ENCODE measurements at regions not wholly inside any gene's neighbourhood (a gene's known extent, or its start where the extent isn't known, plus 50 kb on each side); places are given as distances from the start of the nearest gene placed in this dataset.

GRCh38 chr22:48407256-48407955 is 1420.3 kb downstream of the BRD1 start:
- no peaks in the 10 kb centered on the region for H3K4me1 ChIP-seq (ENCODE audit: control insufficient read depth in 1 of 2, extremely low read depth in 1 of 2, insufficient read depth in 2 of 2, low read length in 2 of 2)
- H3K9me3 Mint-ChIP-seq = peaks cover 3 to 13% (median 11%) of the 10 kb centered on the region in 3 donors
- H3K27me3 ChIP-seq (replicated peaks in 1 of 2; ENCODE audit: control insufficient read depth in 2 of 2, extremely low read depth in 1 of 2, insufficient read depth in 2 of 2, low read length in 1 of 2) = no peaks in the 10 kb centered on the region
- no peak overlapping the region for H3K27ac ChIP-seq (ENCODE audit: low read length)
- no peaks in the 10 kb centered on the region for H3K4me1 Mint-ChIP-seq
- no peaks in the 10 kb centered on the region for H3K9me3 ChIP-seq
- no peak overlapping the region for H3K4me3 Mint-ChIP-seq
- no peaks in the 10 kb centered on the region for H3K36me3 Mint-ChIP-seq
- ATAC-seq (replicated peaks in 1 of 4) = no peak
- H3K27me3 Mint-ChIP-seq = peaks cover 0 to under 1% of the 10 kb centered on the region in 2 donors
- H3K27ac Mint-ChIP-seq = no peak overlapping the region
- WGBS (ENCODE audit: insufficient coverage) = 87% methylated on average over 3 of the region's 8 CpGs
- no peaks in the 10 kb centered on the region for H3K36me3 ChIP-seq (ENCODE audit: control insufficient read depth in 2 of 2, extremely low read depth in 1 of 2, insufficient read depth in 1 of 2, low read length in 1 of 2)
- DNase-seq = no peak
- ChIA-PET CTCF (no interaction called here), POLR2A (no interaction called here)
- no peak overlapping the region for H3K4me3 ChIP-seq (ENCODE audit: control insufficient read depth in 1 of 2, extremely low read depth in 1 of 2, low read length in 1 of 2)

GRCh38 chr22:48406161-48406560 is 1421.5 kb downstream of the BRD1 start:
- no peaks in the 10 kb centered on the region for H3K36me3 Mint-ChIP-seq
- Histone ChIP-seq H3K27ac (ENCODE audit: low read length) (no peak overlapping the region), H3K4me3 (ENCODE audit: control insufficient read depth in 1 of 2, extremely low read depth in 1 of 2, low read length in 1 of 2) (no peak overlapping the region), H3K27me3 (replicated peaks in 1 of 2; ENCODE audit: control insufficient read depth in 2 of 2, extremely low read depth in 1 of 2, insufficient read depth in 2 of 2, low read length in 1 of 2) (no peaks in the 10 kb centered on the region), H3K4me1 (ENCODE audit: control insufficient read depth in 1 of 2, extremely low read depth in 1 of 2, insufficient read depth in 2 of 2, low read length in 2 of 2) (no peaks in the 10 kb centered on the region), H3K9me3 (no peaks in the 10 kb centered on the region), H3K36me3 (ENCODE audit: control insufficient read depth in 2 of 2, extremely low read depth in 1 of 2, insufficient read depth in 1 of 2, low read length in 1 of 2) (no peaks in the 10 kb centered on the region)
- H3K27ac Mint-ChIP-seq = no peak overlapping the region
- no peaks in the 10 kb centered on the region for H3K27me3 Mint-ChIP-seq
- ATAC-seq (replicated peaks in 1 of 4) (no peak), DNase-seq (no peak)
- H3K4me1 Mint-ChIP-seq = no peaks in the 10 kb centered on the region
- ChIA-PET POLR2A (no interaction called here), CTCF (no interaction called here)
- H3K4me3 Mint-ChIP-seq = no peak overlapping the region
- no CpG with 5 or more reads among the region's 4 CpGs for WGBS (ENCODE audit: insufficient coverage)
- peaks cover 3 to 13% (median 11%) of the 10 kb centered on the region in 3 donors for H3K9me3 Mint-ChIP-seq

- no peak for DNase-seq
- ChIA-PET POLR2A (no interaction called here), CTCF (no interaction called here)
- Histone ChIP-seq H3K4me1 (ENCODE audit: control insufficient read depth in 1 of 2, extremely low read depth in 1 of 2, insufficient read depth in 2 of 2, low read length in 2 of 2) (no peaks in the 10 kb centered on the region), H3K36me3 (ENCODE audit: control insufficient read depth in 2 of 2, extremely low read depth in 1 of 2, insufficient read depth in 1 of 2, low read length in 1 of 2) (no peaks in the 10 kb centered on the region), H3K27me3 (replicated peaks in 1 of 2; ENCODE audit: control insufficient read depth in 2 of 2, extremely low read depth in 1 of 2, insufficient read depth in 2 of 2, low read length in 1 of 2) (no peaks in the 10 kb centered on the region), H3K9me3 (no peaks in the 10 kb centered on the region), H3K4me3 (ENCODE audit: control insufficient read depth in 1 of 2, extremely low read depth in 1 of 2, low read length in 1 of 2) (no peak overlapping the region), H3K27ac (ENCODE audit: low read length) (no peak overlapping the region)
- no peak for ATAC-seq (replicated peaks in 1 of 4)
- H3K4me1 Mint-ChIP-seq = no peaks in the 10 kb centered on the region
- H3K36me3 Mint-ChIP-seq = no peaks in the 10 kb centered on the region
- H3K4me3 Mint-ChIP-seq = no peak overlapping the region
- H3K27me3 Mint-ChIP-seq = no peaks in the 10 kb centered on the region
- peaks cover 3 to 13% (median 11%) of the 10 kb centered on the region in 3 donors for H3K9me3 Mint-ChIP-seq
- H3K27ac Mint-ChIP-seq = no peak overlapping the region
- 64% methylated on average over 5 of the region's 6 CpGs for WGBS (ENCODE audit: insufficient coverage)
Observed at GRCh38 chr22:48405741-48406140, 1421.9 kb downstream of the BRD1 start.

GRCh38 chr22:48404801-48405447 is 1422.7 kb downstream of the BRD1 start:
- Mint-ChIP-seq H3K27me3 (peaks cover 0 to under 1% of the 10 kb centered on the region in 2 donors), H3K27ac (no peak overlapping the region), H3K36me3 (no peaks in the 10 kb centered on the region), H3K9me3 (peaks cover 3 to 13% (median 11%) of the 10 kb centered on the region in 3 donors), H3K4me3 (no peak overlapping the region), H3K4me1 (no peaks in the 10 kb centered on the region)
- Histone ChIP-seq H3K36me3 (ENCODE audit: control insufficient read depth in 2 of 2, extremely low read depth in 1 of 2, insufficient read depth in 1 of 2, low read length in 1 of 2) (no peaks in the 10 kb centered on the region), H3K27me3 (replicated peaks in 1 of 2; ENCODE audit: control insufficient read depth in 2 of 2, extremely low read depth in 1 of 2, insufficient read depth in 2 of 2, low read length in 1 of 2) (no peaks in the 10 kb centered on the region), H3K4me3 (ENCODE audit: control insufficient read depth in 1 of 2, extremely low read depth in 1 of 2, low read length in 1 of 2) (no peak overlapping the region), H3K4me1 (ENCODE audit: control insufficient read depth in 1 of 2, extremely low read depth in 1 of 2, insufficient read depth in 2 of 2, low read length in 2 of 2) (no peaks in the 10 kb centered on the region), H3K27ac (ENCODE audit: low read length) (no peak overlapping the region), H3K9me3 (no peaks in the 10 kb centered on the region)
- DNase-seq = no peak
- no peak for ATAC-seq (replicated peaks in 1 of 4)
- ChIA-PET POLR2A (no interaction called here), CTCF (no interaction called here)
- WGBS (ENCODE audit: insufficient coverage) = 73% methylated on average over 12 of the region's 16 CpGs

- Mint-ChIP-seq H3K27ac (no peak overlapping the region), H3K9me3 (peaks cover 3 to 11% (median 10%) of the 10 kb centered on the region in 3 donors), H3K4me1 (no peaks in the 10 kb centered on the region), H3K27me3 (peaks cover 1 to 5% of the 10 kb centered on the region in 2 donors), H3K4me3 (no peak overlapping the region), H3K36me3 (no peaks in the 10 kb centered on the region)
- Histone ChIP-seq H3K4me3 (ENCODE audit: control insufficient read depth in 1 of 2, extremely low read depth in 1 of 2, low read length in 1 of 2) (no peak overlapping the region), H3K4me1 (ENCODE audit: control insufficient read depth in 1 of 2, extremely low read depth in 1 of 2, insufficient read depth in 2 of 2, low read length in 2 of 2) (no peaks in the 10 kb centered on the region), H3K27me3 (replicated peaks in 1 of 2; ENCODE audit: control insufficient read depth in 2 of 2, extremely low read depth in 1 of 2, insufficient read depth in 2 of 2, low read length in 1 of 2) (no peaks in the 10 kb centered on the region), H3K9me3 (no peaks in the 10 kb centered on the region), H3K27ac (ENCODE audit: low read length) (no peak overlapping the region), H3K36me3 (ENCODE audit: control insufficient read depth in 2 of 2, extremely low read depth in 1 of 2, insufficient read depth in 1 of 2, low read length in 1 of 2) (no peaks in the 10 kb centered on the region)
- WGBS (ENCODE audit: insufficient coverage) = 72% methylated on average over 14 of the region's 22 CpGs
- CTCF ChIA-PET = no interaction called here
- POLR2A ChIA-PET = no interaction called here
- ATAC-seq (replicated peaks in 1 of 4) (no peak), DNase-seq (no peak)
Observed at GRCh38 chr22:48403521-48404403, 1423.9 kb downstream of the BRD1 start.

GRCh38 chr22:48402591-48403031 is 1425.1 kb downstream of the BRD1 start:
- peaks cover 0 to 2% (median 1%) of the 10 kb centered on the region in 3 donors for H3K9me3 Mint-ChIP-seq
- POLR2A ChIA-PET = no interaction called here
- H3K4me1 Mint-ChIP-seq = no peaks in the 10 kb centered on the region
- DNase-seq (no peak), ATAC-seq (replicated peaks in 1 of 4) (no peak)
- H3K4me3 ChIP-seq (ENCODE audit: control insufficient read depth in 1 of 2, extremely low read depth in 1 of 2, low read length in 1 of 2) = no peak overlapping the region
- H3K27ac Mint-ChIP-seq = no peak overlapping the region
- CTCF ChIA-PET = no interaction called here
- no peak overlapping the region for H3K4me3 Mint-ChIP-seq
- peaks cover 1 to 12% of the 10 kb centered on the region in 2 donors for H3K27me3 Mint-ChIP-seq
- H3K36me3 Mint-ChIP-seq = no peaks in the 10 kb centered on the region
- peaks cover 0 to 5% of the 10 kb centered on the region in 2 experiments for H3K27me3 ChIP-seq (replicated peaks in 1 of 2; ENCODE audit: control insufficient read depth in 2 of 2, extremely low read depth in 1 of 2, insufficient read depth in 2 of 2, low read length in 1 of 2)
- H3K4me1 ChIP-seq (ENCODE audit: control insufficient read depth in 1 of 2, extremely low read depth in 1 of 2, insufficient read depth in 2 of 2, low read length in 2 of 2) = no peaks in the 10 kb centered on the region
- no peak overlapping the region for H3K27ac ChIP-seq (ENCODE audit: low read length)
- no peaks in the 10 kb centered on the region for H3K36me3 ChIP-seq (ENCODE audit: control insufficient read depth in 2 of 2, extremely low read depth in 1 of 2, insufficient read depth in 1 of 2, low read length in 1 of 2)
- no peaks in the 10 kb centered on the region for H3K9me3 ChIP-seq
- WGBS (ENCODE audit: insufficient coverage) = 81% methylated on average over 21 of the region's 21 CpGs

Data from T-cell (primary cell).